ENCODE measurements at regions not wholly inside any gene's neighbourhood (a gene's known extent, or its start where the extent isn't known, plus 50 kb on each side); places are given as distances from the start of the nearest gene placed in this dataset.

DNA sequence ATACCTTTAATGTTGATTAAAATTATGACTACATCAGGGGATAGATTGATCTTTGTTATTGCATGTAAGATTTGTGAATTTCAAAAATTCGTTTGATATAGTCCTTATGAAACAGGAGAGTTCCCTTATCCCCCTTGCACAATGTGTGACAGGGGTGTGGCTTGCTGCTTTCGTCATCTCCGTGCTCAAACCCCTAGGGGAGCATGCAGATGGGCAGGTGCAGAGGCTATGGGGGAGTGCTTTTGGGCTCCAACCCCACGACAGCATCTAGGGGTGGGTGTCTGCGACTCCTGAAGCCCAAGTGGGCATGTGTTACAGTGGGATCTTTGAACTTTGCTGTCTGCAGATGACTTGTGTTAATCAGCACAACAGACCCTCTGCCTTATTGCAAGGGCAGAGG lies 360.1 kb upstream of the GOLIM4 start:
- TF ChIP-seq TAF1 (IDR thresholded peaks at IDR 0.05; ENCODE audit: low read depth): no peak
- TF ChIP-seq CREB1 (IDR thresholded peaks at IDR 0.05; ENCODE audit: low read depth): no peak
- TF ChIP-seq FOXM1 (IDR thresholded peaks at IDR 0.05; ENCODE audit: borderline replicate concordance, low read depth): no peak
- TF ChIP-seq, protein P1, sequence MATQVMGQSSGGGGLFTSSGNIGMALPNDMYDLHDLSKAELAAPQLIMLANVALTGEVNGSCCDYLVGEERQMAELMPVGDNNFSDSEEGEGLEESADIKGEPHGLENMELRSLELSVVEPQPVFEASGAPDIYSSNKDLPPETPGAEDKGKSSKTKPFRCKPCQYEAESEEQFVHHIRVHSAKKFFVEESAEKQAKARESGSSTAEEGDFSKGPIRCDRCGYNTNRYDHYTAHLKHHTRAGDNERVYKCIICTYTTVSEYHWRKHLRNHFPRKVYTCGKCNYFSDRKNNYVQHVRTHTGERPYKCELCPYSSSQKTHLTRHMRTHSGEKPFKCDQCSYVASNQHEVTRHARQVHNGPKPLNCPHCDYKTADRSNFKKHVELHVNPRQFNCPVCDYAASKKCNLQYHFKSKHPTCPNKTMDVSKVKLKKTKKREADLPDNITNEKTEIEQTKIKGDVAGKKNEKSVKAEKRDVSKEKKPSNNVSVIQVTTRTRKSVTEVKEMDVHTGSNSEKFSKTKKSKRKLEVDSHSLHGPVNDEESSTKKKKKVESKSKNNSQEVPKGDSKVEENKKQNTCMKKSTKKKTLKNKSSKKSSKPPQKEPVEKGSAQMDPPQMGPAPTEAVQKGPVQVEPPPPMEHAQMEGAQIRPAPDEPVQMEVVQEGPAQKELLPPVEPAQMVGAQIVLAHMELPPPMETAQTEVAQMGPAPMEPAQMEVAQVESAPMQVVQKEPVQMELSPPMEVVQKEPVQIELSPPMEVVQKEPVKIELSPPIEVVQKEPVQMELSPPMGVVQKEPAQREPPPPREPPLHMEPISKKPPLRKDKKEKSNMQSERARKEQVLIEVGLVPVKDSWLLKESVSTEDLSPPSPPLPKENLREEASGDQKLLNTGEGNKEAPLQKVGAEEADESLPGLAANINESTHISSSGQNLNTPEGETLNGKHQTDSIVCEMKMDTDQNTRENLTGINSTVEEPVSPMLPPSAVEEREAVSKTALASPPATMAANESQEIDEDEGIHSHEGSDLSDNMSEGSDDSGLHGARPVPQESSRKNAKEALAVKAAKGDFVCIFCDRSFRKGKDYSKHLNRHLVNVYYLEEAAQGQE (IDR thresholded peaks at IDR 0.05; ENCODE audit: low read depth): no peak
- no peak for TF ChIP-seq NFIC (IDR thresholded peaks at IDR 0.05)
- no peak for TF ChIP-seq YY1 (IDR thresholded peaks at IDR 0.05; ENCODE audit: low read depth)
- TF ChIP-seq EP300 (IDR thresholded peaks at IDR 0.05; ENCODE audit: borderline replicate concordance): no peak
- no peak for TF ChIP-seq ZBTB7A (IDR thresholded peaks at IDR 0.05; ENCODE audit: low read depth)
- TF ChIP-seq, protein P2, sequence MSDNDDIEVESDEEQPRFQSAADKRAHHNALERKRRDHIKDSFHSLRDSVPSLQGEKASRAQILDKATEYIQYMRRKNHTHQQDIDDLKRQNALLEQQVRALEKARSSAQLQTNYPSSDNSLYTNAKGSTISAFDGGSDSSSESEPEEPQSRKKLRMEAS (IDR thresholded peaks at IDR 0.05): no peak
- no peak for TF ChIP-seq RAD21 (IDR thresholded peaks at IDR 0.05; ENCODE audit: low read depth)
- TF ChIP-seq, protein P3, sequence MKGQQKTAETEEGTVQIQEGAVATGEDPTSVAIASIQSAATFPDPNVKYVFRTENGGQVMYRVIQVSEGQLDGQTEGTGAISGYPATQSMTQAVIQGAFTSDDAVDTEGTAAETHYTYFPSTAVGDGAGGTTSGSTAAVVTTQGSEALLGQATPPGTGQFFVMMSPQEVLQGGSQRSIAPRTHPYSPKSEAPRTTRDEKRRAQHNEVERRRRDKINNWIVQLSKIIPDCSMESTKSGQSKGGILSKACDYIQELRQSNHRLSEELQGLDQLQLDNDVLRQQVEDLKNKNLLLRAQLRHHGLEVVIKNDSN (IDR thresholded peaks at IDR 0.05): no peak
- no peak for TF ChIP-seq TEAD4 (IDR thresholded peaks at IDR 0.05)
